NT2/D1 (cell line): ENCODE measurements at regions not wholly inside any gene's neighbourhood (a gene's known extent, or its start where the extent isn't known, plus 50 kb on each side); places are given as distances from the start of the nearest gene placed in this dataset.

ENCODE experiments used
- DNase-seq: peaks from one replicate; pipeline ENCODE4 v3.0.0-alpha.2; 2011; ENCODE audit warnings: low read depth, low spot score
- H3K27me3 ChIP-seq: 2 replicates; pipeline ENCODE4 v1.6.0; 2011; ENCODE audit warnings: mild to moderate bottlenecking; ENCODE audit not compliant: insufficient read length, insufficient read depth
- H3K36me3 ChIP-seq: 2 replicates; pipeline ENCODE4 v1.6.1; 2011; ENCODE audit warnings: mild to moderate bottlenecking, low read length, mixed read lengths; ENCODE audit not compliant: insufficient read depth, insufficient read length
- H3K4me1 ChIP-seq: 2 replicates; pipeline ENCODE4 v1.5.1; 2011; ENCODE audit not compliant: insufficient read depth, insufficient read length
- H3K4me3 ChIP-seq: 2 replicates; pipeline ENCODE4 v1.5.1; 2011; ENCODE audit warnings: low read depth; ENCODE audit not compliant: insufficient read length
- H3K9ac ChIP-seq: 2 replicates; pipeline ENCODE4 v1.6.0; 2011; ENCODE audit warnings: low read depth; ENCODE audit not compliant: insufficient read length
- H3K9me3 ChIP-seq: 2 replicates; pipeline ENCODE4 v1.5.1; 2011; ENCODE audit warnings: mild to moderate bottlenecking, low read length; ENCODE audit not compliant: insufficient read depth
- SUZ12 ChIP-seq: IDR thresholded peaks from 2 replicates; pipeline ENCODE4 v1.6.1; 2011; ENCODE audit not compliant: insufficient read length, insufficient read depth; ENCODE audit errors: extremely low read depth
- YY1 ChIP-seq: IDR thresholded peaks from 2 replicates; pipeline ENCODE4 v1.6.1; 2011; ENCODE audit not compliant: insufficient read length, insufficient read depth
- ZNF274 ChIP-seq: IDR thresholded peaks from 2 replicates; pipeline ENCODE4 v1.6.1; 2011; ENCODE audit warnings: mild to moderate bottlenecking, low read depth, low read length

DNA sequence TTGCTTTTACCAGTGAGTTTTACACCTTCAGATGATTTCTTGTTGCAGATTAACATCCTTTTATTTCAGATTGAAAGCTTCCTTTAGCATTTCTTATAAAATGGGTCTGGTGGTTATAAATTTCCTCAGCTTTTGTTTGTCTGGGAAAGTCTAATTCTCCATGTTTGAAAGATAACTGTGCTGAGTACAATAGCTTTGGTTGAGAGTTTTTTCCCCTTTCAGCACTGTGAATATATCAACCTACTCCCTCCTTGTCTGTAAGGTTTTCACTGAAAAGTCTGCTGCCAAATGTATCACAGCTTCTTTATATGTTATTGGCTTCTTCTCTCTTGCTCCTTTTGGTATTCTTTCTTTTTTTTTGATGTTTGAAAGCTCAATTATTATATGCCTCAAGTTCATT is 53.5 kb upstream of the ACTRT1 start:
- H3K27me3 ChIP-seq = no peaks in the 10 kb centered on the region

More for the DNA sequence above, 53.5 kb upstream of the ACTRT1 start:
- no peak overlapping the region for H3K9ac ChIP-seq
- H3K4me3 ChIP-seq = no peak overlapping the region
- H3K9me3 ChIP-seq = no peaks in the 10 kb centered on the region
- H3K36me3 ChIP-seq = no peaks in the 10 kb centered on the region
- TF ChIP-seq YY1 (no peak), SUZ12 (no peak), ZNF274 (no peak)
- no peak for DNase-seq
- no peaks in the 10 kb centered on the region for H3K4me1 ChIP-seq
